H1 (cell line): ENCODE measurements at regions not wholly inside any gene's neighbourhood (a gene's known extent, or its start where the extent isn't known, plus 50 kb on each side); places are given as distances from the start of the nearest gene placed in this dataset.

ENCODE experiments used
- HDAC6 ChIP-seq: IDR thresholded peaks from one replicate; pipeline ENCODE4 v1.7.1; 2012; ENCODE audit warnings: low read depth, mild to moderate bottlenecking, inconsistent platforms, low read length, moderate library complexity
- KDM5A ChIP-seq: fragments of 200-600 bp; IDR thresholded peaks from 2 replicates; pipeline ENCODE4 v1.7.1; 2012; ENCODE audit warnings: mild to moderate bottlenecking, low read length, inconsistent platforms, mixed read lengths
- TF ChIP-seq, protein P1 (sequence below): IDR thresholded peaks from 2 replicates; pipeline ENCODE4 v1.6.1; 2011; ENCODE audit warnings: low read length, improper control_type of control experiment

DNA sequence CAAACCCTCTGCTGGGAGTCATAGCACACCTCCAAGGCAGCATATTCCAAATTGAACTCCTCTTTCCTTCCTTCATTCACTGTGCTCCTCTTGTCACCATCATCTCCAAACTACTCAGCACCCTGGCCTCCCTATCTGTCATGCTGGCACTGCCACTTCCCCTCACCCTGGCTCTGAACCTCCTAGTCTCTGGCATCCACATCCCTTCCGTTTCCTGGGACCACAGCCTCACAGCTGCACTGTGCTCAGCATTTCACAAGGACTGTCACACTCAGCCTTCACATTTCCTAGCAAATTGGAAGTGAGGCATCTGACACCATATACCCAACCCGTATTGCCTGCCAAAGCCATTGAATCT, 124.7 kb downstream of the WDR11 start (continued):
- TF ChIP-seq, protein P1, sequence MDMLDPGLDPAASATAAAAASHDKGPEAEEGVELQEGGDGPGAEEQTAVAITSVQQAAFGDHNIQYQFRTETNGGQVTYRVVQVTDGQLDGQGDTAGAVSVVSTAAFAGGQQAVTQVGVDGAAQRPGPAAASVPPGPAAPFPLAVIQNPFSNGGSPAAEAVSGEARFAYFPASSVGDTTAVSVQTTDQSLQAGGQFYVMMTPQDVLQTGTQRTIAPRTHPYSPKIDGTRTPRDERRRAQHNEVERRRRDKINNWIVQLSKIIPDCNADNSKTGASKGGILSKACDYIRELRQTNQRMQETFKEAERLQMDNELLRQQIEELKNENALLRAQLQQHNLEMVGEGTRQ: no peak
- TF ChIP-seq HDAC6 (no peak), KDM5A (no peak)
- TF ChIP-seq, all 59 proteins: peak for 0
